Esophagus muscularis mucosa (tissue), 4 donors: ENCODE measurements at regions not wholly inside any gene's neighbourhood (a gene's known extent, or its start where the extent isn't known, plus 50 kb on each side); places are given as distances from the start of the nearest gene placed in this dataset.

ENCODE experiments used
- DNase-seq: peaks from one replicate; pipeline ENCODE4 v3.0.0-alpha.2; 2017; ENCODE audit errors: extremely low spot score
- H3K27ac ChIP-seq, 4 donors: fragments of 200-600 bp; sonication (generic); replicated peaks in 1 of 4; 1 replicate in 3 of 4; 2 replicates in 1 of 4; pipeline ENCODE4 v1.5.1; 2016 to 2019; ENCODE audit warnings: mild to moderate bottlenecking in 1 of 4
- H3K27me3 ChIP-seq, 4 donors: fragments of 200-600 bp; sonication (generic); one replicate each; pipeline versions ENCODE4 v1.5.1 to v1.6.0; 2016 to 2019
- H3K36me3 ChIP-seq, 4 donors: fragments of 200-600 bp; sonication (generic); one replicate each; pipeline ENCODE4 v1.5.1; 2016 to 2019
- H3K4me1 ChIP-seq, 4 donors: fragments of 200-600 bp; sonication (generic); one replicate each; pipeline ENCODE4 v1.5.1; 2016 to 2019
- H3K4me3 ChIP-seq, 4 donors: fragments of 200-600 bp; sonication (generic); 1 replicate in 2 of 4; 2 replicates in 2 of 4; pipeline ENCODE4 v1.5.1; 2016 to 2019; ENCODE audit warnings: mild to moderate bottlenecking in 4 of 4, moderate library complexity in 1 of 4
- H3K9me3 ChIP-seq, 4 donors: fragments of 200-600 bp; sonication (generic); 1 replicate in 3 of 4; 2 replicates in 1 of 4; pipeline ENCODE4 v1.5.1; 2016 to 2019
- CTCF ChIP-seq, 3 experiments: fragments of 200-600 bp in 2 of 3; fragments of 450-650 bp in 1 of 3; sonication (generic) in 2 of 3; IDR thresholded peaks; one replicate each; pipeline ENCODE4 v1.5.1; 2017 to 2019; ENCODE audit warnings: antibody characterized with exemption in 3 of 3, mild to moderate bottlenecking in 2 of 3, moderate library complexity in 1 of 3
- EP300 ChIP-seq: sonication (generic); formaldehyde crosslinking; IDR thresholded peaks from one replicate; pipeline ENCODE4 v1.6.1; 2017; ENCODE audit warnings: antibody characterized with exemption
- POLR2A ChIP-seq: fragments of 450-650 bp; IDR thresholded peaks from one replicate; pipeline ENCODE4 v1.6.1; 2017; ENCODE audit warnings: antibody characterized with exemption, moderate library complexity, mild to moderate bottlenecking, low read depth
- POLR2AphosphoS5 ChIP-seq, 2 donors: sonication (generic); formaldehyde crosslinking; IDR thresholded peaks; one replicate each; pipeline ENCODE4 v1.6.1; 2017; ENCODE audit warnings: antibody characterized with exemption in 2 of 2
- whole genome bisulfite sequencing: methylation state at CpG from one replicate; pipeline ENCODE4 v1.1.5; 2018; 5-methylcytosine and 5-hydroxymethylcytosine counted together
- intact Hi-C: fragments of 100-400 bp; cut with DNase I; formaldehyde crosslinking; loops from one replicate; pipeline ENCODE4 v1.15.1; 2023

GRCh38 chr4:128658214-128658631 is 151.3 kb upstream of the JADE1 start:
- Histone ChIP-seq H3K4me1 (peaks cover 35 to 88% (median 63%) of the 10 kb centered on the region in 4 donors), H3K9me3 (no peaks in the 10 kb centered on the region), H3K27ac (peak overlapping the region; percentile 81 to 86 (median 82)), H3K36me3 (no peaks in the 10 kb centered on the region), H3K4me3 (no peak overlapping the region), H3K27me3 (no peaks in the 10 kb centered on the region)
- 58% methylated on average over 4 of the region's 4 CpGs for WGBS
- intact Hi-C loops, result loop anchor here (5.0 kb wide), 1 partner anchor 86 kb away; no protein-coding TSS in a partner anchor
- TF ChIP-seq POLR2AphosphoS5 (IDR thresholded peaks at IDR 0.05), result no peak
- no peak for TF ChIP-seq CTCF (IDR thresholded peaks at IDR 0.05)
- TF ChIP-seq EP300, result no peak
- TF ChIP-seq POLR2A, result no peak
- DNase-seq, result no peak

- Histone ChIP-seq H3K27me3 (no peaks in the 10 kb centered on the region), H3K36me3 (no peaks in the 10 kb centered on the region), H3K4me1 (peaks cover 35 to 90% (median 66%) of the 10 kb centered on the region in 4 donors), H3K9me3 (no peaks in the 10 kb centered on the region), H3K4me3 (no peak overlapping the region), H3K27ac (peak overlapping the region; percentile 81 to 86 (median 82))
- TF ChIP-seq EP300, result no peak
- no peak for TF ChIP-seq CTCF (IDR thresholded peaks at IDR 0.05)
- no peak for TF ChIP-seq POLR2A
- no peak for TF ChIP-seq POLR2AphosphoS5 (IDR thresholded peaks at IDR 0.05)
- 100% methylated on average over 4 of the region's 4 CpGs for WGBS
- DNase-seq, result no peak
- intact Hi-C loops, result loop anchor here (5.0 kb wide), 1 partner anchor 85 kb away; no protein-coding TSS in a partner anchor
These were observed 151.9 kb upstream of the JADE1 start for GRCh38 chr4:128657638-128658037.

GRCh38 chr4:128654465-128654864 is 155.0 kb upstream of the JADE1 start:
- Histone ChIP-seq H3K27ac (peak overlapping the region; percentile 67 to 74 (median 68)), H3K36me3 (no peaks in the 10 kb centered on the region), H3K4me1 (peaks cover 19 to 63% (median 42%) of the 10 kb centered on the region in 4 donors), H3K27me3 (no peaks in the 10 kb centered on the region), H3K4me3 (peak overlapping the region in 3 of 4 donors; percentile 30 to 48 (median 31)), H3K9me3 (no peaks in the 10 kb centered on the region)
- TF ChIP-seq POLR2AphosphoS5 (IDR thresholded peaks at IDR 0.05), result no peak
- TF ChIP-seq EP300, result no peak
- TF ChIP-seq POLR2A, result no peak
- no peak for TF ChIP-seq CTCF (IDR thresholded peaks at IDR 0.05)
- DNase-seq, result no peak
- WGBS, result 92% methylated on average over 3 of the region's 3 CpGs
- intact Hi-C loops, result no loop called here

- no peak for DNase-seq
- Histone ChIP-seq H3K36me3 (no peaks in the 10 kb centered on the region), H3K27ac (peak overlapping the region; percentile 67 to 74 (median 68)), H3K27me3 (no peaks in the 10 kb centered on the region), H3K4me3 (peak overlapping the region; percentile 29 to 48 (median 30)), H3K9me3 (no peaks in the 10 kb centered on the region), H3K4me1 (peaks cover 13 to 62% (median 38%) of the 10 kb centered on the region in 4 donors)
- TF ChIP-seq POLR2A (no peak), POLR2AphosphoS5 (IDR thresholded peaks at IDR 0.05) (peak; percentile 65 to 76)
- intact Hi-C loops, result no loop called here
- 48% methylated on average over 8 of the region's 8 CpGs for WGBS
These were observed 155.7 kb upstream of the JADE1 start for GRCh38 chr4:128653527-128654444.

GRCh38 chr4:128649575-128650205 is 159.8 kb upstream of the JADE1 start:
- intact Hi-C loops, result no loop called here
- Histone ChIP-seq H3K4me1 (peaks cover 8 to 27% (median 22%) of the 10 kb centered on the region in 4 donors), H3K36me3 (no peaks in the 10 kb centered on the region), H3K9me3 (no peaks in the 10 kb centered on the region), H3K27ac (no peak overlapping the region), H3K4me3 (no peak overlapping the region), H3K27me3 (no peaks in the 10 kb centered on the region)
- 79% methylated on average over 1 of the region's 1 CpG for WGBS
- TF ChIP-seq POLR2A (no peak), EP300 (no peak), POLR2AphosphoS5 (IDR thresholded peaks at IDR 0.05) (no peak), CTCF (IDR thresholded peaks at IDR 0.05) (no peak)
- no peak for DNase-seq
